ENCODE measurements at regions not wholly inside any gene's neighbourhood (a gene's known extent, or its start where the extent isn't known, plus 50 kb on each side); places are given as distances from the start of the nearest gene placed in this dataset.

DNA sequence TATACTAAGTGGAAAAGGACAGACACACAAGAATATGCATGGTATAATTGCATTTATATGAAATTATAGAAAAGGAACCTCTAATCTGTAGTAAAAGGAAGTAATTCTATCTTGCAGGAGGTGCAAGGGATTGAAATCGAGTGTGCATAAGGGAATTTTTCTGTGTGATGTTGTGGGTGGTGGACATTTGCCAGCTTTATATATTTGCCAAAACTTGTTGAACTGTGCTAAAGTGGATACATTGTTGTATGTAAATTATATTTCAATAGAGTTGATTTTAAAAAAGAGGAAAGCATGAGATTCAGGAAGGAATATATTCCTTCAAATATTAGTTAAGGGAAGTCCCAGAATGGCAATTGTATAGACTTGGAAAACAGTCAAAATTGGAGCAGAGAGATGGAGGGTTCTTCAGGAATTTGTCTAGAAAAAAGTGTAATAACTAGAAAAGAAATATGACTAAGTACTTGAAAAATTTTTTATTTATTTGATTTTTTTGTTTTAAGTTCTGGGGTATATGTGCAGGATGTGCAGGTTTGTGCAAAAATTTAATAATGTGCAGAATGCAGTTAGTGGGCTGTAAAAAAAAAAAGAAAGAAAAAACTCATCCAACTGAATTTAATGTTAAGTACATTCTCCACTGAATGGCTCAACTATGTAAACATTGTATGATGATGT is 96.1 kb downstream of the ARL4A start:
- TF ChIP-seq, protein P1, sequence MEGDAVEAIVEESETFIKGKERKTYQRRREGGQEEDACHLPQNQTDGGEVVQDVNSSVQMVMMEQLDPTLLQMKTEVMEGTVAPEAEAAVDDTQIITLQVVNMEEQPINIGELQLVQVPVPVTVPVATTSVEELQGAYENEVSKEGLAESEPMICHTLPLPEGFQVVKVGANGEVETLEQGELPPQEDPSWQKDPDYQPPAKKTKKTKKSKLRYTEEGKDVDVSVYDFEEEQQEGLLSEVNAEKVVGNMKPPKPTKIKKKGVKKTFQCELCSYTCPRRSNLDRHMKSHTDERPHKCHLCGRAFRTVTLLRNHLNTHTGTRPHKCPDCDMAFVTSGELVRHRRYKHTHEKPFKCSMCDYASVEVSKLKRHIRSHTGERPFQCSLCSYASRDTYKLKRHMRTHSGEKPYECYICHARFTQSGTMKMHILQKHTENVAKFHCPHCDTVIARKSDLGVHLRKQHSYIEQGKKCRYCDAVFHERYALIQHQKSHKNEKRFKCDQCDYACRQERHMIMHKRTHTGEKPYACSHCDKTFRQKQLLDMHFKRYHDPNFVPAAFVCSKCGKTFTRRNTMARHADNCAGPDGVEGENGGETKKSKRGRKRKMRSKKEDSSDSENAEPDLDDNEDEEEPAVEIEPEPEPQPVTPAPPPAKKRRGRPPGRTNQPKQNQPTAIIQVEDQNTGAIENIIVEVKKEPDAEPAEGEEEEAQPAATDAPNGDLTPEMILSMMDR (IDR thresholded peaks at IDR 0.05): no peak
- TF ChIP-seq POLR2A (IDR thresholded peaks at IDR 0.05): no peak
